Ovary (tissue), 3 donors: ENCODE measurements at regions not wholly inside any gene's neighbourhood (a gene's known extent, or its start where the extent isn't known, plus 50 kb on each side); places are given as distances from the start of the nearest gene placed in this dataset.

Experiments used
- CTCF ChIP-seq, 3 donors: fragments of 450-650 bp in 2 of 3; fragments of 200-600 bp in 1 of 3; IDR thresholded peaks; one replicate each; pipeline versions ENCODE4 v1.5.1 to v1.8.0; 2016 to 2022; ENCODE audit warnings: antibody characterized with exemption in 3 of 3, mild to moderate bottlenecking in 1 of 3
- EP300 ChIP-seq: sonication (generic); formaldehyde crosslinking; IDR thresholded peaks from one replicate; pipeline ENCODE4 v1.6.1; 2017; ENCODE audit warnings: antibody characterized with exemption
- POLR2A ChIP-seq: fragments of 450-650 bp; IDR thresholded peaks from one replicate; pipeline ENCODE4 v1.6.1; 2017; ENCODE audit warnings: antibody characterized with exemption, mild to moderate bottlenecking, moderate library complexity
- donor health status: DM: no; HTN: no; CAD: no.

GRCh38 chr7:118352867-118353453 is 128.5 kb downstream of the ANKRD7 start:
- TF ChIP-seq CTCF (IDR thresholded peaks at IDR 0.05) = no peak
- no peak for TF ChIP-seq EP300
- no peak for TF ChIP-seq POLR2A
